ENCODE measurements at regions not wholly inside any gene's neighbourhood (a gene's known extent, or its start where the extent isn't known, plus 50 kb on each side); places are given as distances from the start of the nearest gene placed in this dataset.
"Not testable (repeated sequence)": the region's sequence is repeated elsewhere in the genome, so short reads cannot be mapped to it uniquely, and the experiment has no call there.

DNA sequence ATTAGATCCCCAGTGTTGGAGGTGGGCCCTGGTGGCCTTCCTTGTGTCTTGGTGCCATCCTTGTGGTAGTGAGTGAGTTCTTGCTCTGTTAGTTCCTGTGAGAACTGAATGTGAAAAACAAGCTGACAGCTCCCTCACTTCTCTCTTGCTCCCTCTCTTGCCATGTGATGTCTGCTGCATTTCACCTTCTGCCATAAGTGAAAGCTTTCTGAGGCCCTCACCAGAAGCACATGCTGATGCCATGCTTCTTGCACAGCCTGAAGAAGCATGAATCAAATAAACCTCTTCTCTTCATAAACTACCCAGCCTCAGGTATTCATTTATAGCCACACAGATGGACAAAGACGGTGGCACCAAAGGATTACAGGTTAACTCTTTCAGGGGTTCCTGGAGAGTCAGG, 166.1 kb upstream of the ETV3 start:
- H3K4me3 ChIP-seq (ENCODE audit: low read depth, low read length) = no peak overlapping the region
- DNase-seq (ENCODE audit: low read depth) = no peak
- TF ChIP-seq, protein P1, sequence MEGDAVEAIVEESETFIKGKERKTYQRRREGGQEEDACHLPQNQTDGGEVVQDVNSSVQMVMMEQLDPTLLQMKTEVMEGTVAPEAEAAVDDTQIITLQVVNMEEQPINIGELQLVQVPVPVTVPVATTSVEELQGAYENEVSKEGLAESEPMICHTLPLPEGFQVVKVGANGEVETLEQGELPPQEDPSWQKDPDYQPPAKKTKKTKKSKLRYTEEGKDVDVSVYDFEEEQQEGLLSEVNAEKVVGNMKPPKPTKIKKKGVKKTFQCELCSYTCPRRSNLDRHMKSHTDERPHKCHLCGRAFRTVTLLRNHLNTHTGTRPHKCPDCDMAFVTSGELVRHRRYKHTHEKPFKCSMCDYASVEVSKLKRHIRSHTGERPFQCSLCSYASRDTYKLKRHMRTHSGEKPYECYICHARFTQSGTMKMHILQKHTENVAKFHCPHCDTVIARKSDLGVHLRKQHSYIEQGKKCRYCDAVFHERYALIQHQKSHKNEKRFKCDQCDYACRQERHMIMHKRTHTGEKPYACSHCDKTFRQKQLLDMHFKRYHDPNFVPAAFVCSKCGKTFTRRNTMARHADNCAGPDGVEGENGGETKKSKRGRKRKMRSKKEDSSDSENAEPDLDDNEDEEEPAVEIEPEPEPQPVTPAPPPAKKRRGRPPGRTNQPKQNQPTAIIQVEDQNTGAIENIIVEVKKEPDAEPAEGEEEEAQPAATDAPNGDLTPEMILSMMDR (conservative IDR thresholded peaks at IDR 0.05; ENCODE audit: low read depth, low read length) = no peak

DNA sequence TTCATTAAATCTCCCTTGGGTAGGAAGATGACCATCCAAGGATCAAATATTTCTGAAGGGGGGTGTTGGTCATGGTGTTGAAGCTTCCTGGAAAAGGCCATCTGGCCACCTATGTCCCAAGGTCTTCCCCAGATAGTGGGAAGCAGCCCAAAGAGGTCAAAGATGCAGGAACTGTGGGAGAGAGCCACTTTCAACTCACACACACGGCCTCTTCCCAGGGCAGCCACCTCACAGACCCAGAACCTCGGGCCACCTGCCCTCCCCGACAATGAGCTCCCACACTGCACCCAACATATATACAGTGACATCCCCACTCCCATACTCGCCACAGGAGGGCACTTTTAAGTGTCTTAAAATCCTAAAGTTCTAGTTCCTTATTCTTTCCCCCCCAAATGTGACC, 164.5 kb upstream of the ETV3 start:
- no peak overlapping the region for H3K4me3 ChIP-seq (ENCODE audit: low read depth, low read length)
- TF ChIP-seq, protein P1 (conservative IDR thresholded peaks at IDR 0.05; ENCODE audit: low read depth, low read length) = no peak
- DNase-seq (ENCODE audit: low read depth) = no peak

DNA sequence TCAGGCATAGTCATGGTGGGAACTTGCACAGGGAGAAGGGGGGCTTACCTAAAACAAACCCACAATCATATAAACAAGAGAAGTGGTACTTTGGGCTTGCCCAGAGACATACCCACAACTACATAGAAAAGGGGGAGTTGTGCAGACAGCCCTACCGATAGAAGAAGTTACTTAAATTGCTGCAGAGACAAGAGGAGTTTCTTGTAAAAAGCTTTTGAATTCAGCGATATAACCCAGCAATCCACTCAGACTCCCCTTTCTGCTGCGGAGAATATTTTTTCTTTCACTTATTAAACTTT, 164.0 kb upstream of the ETV3 start:
- DNase-seq (ENCODE audit: low read depth) = no peak
- TF ChIP-seq, protein P1 (conservative IDR thresholded peaks at IDR 0.05; ENCODE audit: low read depth, low read length) = no peak

DNA sequence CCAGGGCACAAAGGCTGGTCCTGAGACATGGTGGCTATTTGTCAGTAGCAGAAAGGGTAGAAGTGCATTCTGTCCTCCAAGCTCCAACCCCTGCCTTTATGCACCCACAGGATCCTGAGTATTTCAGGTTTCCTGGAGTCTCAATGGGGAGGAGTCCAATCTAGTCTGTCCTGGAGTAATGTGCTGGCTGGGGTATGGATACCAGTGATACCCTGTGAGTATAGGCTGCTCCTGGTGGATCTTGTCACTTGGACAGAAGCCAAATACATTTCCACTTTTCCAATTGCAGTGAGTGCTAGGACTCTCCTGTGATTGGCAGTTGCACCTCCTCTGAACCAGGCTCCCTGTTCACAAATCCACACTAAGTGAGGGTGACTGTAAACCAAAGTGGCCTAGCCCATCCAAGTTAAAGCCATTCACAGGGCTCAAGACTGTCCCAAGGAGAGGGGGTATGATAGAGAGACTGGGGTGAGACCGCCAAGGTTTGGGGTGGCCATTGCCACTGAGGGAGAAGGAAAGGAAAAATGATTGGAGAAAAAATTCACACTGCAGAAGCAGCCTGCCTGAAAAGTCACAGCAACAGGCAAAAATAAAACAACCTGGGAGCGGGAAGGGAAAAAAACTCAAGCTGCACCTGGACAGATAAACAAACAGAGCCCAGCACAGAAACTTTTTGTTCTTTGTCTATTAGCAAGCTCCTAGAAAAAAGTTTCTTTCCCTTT, 163.4 kb upstream of the ETV3 start:
- DNase-seq (ENCODE audit: low read depth) = no peak
- TF ChIP-seq, protein P1 (conservative IDR thresholded peaks at IDR 0.05; ENCODE audit: low read depth, low read length) = no peak
- H3K4me3 ChIP-seq (ENCODE audit: low read depth, low read length) = no peak overlapping the region

More for the DNA sequence above, 164.0 kb upstream of the ETV3 start:
- no peak overlapping the region for H3K4me3 ChIP-seq (ENCODE audit: low read depth, low read length)

DNA sequence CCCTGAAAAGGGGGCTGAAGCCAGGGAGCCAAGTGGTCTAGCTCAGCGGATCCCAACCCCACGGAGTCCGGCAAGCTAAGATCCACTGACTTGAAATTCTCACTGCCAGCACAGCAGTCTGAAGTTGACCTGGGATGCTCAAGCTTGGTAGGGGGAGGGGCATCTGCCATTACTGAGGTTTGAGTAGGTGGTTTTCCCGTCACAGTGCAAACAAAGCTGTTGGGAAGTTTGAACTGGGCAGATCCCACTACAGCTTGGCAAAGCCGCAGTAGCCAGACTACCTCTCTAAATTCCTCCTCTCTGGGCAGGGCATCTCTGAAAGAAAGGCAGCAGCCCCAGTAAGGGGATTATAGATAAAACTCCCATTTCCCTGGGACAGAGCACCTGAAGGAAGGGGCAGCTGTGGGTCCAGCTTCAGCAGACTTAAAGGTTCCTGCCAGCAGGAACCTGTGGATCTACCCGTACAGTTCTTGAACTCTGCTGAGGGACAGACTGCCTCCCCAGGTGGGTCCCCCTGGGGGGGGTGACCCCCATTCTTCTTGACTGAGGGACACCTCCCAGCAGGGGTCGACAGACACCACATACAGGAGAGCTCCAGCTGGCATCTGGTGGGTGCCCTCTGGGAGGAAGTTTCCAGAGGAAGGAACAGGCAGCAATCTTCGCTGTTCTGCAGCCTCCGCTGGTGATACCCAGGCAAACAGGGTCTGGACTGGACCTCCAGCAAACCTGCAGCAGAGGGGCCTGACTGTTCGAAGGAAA, 156.4 kb upstream of the ETV3 start:
- H3K4me3 ChIP-seq (ENCODE audit: low read depth, low read length); DNase-seq (ENCODE audit: low read depth): not testable (repeated sequence)

DNA sequence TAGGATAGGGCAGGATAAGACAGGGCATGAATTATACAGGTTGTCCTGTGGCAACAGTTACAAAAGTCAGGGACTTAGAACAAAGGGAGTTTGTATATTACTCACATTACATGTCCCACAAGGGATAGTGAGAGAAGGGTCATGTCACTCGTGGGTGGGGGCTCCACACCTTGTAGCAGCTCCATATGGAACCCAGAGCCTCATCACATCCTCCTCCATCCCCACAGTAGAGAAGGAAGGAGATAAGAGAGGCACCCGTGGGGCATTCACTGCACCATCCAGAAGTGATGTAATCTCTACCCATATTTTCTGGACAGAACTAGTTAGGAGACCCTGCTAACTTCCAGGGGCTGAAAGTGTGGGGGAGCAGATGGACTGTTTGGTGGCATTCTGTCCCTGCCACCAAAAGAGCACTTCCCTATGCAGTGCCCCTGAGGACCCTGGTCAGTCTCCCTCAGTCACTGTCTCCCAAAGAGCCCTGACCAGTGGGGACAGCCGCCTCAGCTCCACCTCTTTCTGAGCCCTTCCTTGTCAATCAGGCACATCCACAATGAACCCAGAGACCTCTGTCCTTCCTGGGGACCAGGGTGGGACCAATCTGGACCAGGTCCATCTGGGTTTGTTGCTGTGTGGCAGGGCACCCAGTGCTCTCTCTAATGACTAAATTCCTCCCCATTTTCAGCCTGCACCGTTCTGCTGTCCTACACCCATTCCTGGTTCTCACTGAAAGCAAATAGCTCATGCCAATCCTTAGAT, 154.8 kb upstream of the ETV3 start:
- TF ChIP-seq, protein P1 (conservative IDR thresholded peaks at IDR 0.05; ENCODE audit: low read depth, low read length) = no peak
- DNase-seq (ENCODE audit: low read depth) = no peak
- no peak overlapping the region for H3K4me3 ChIP-seq (ENCODE audit: low read depth, low read length)

DNA sequence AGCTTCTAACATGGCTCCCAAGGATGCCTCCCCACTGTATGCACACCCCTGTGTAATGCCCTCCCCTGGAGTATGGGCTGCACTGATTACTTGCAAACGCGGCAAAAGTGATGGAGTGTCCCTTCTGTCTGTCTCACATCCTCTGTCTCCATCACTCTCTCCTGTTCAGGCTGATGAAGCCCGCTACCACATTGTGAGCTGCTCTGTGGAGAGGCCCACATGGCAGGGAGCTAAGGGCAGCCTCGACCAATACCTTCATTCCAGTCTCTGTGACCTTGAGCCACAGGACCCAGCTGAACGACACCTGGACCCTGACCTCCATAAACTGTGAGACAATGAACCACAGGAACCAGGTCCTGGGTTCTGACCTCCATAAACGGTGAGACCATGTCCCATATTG, 154.1 kb upstream of the ETV3 start:
- no peak for DNase-seq (ENCODE audit: low read depth)
- H3K4me3 ChIP-seq (ENCODE audit: low read depth, low read length) = no peak overlapping the region
- TF ChIP-seq, protein P1 (conservative IDR thresholded peaks at IDR 0.05; ENCODE audit: low read depth, low read length) = no peak

Data from choroid plexus epithelial cell (primary cell).